Endodermal cell (in vitro differentiated cells): ENCODE measurements at regions not wholly inside any gene's neighbourhood (a gene's known extent, or its start where the extent isn't known, plus 50 kb on each side); places are given as distances from the start of the nearest gene placed in this dataset.

Experiments used
- DNase-seq: peaks from one replicate; pipeline ENCODE4 v3.0.0-alpha.2; 2017
- H3K27ac ChIP-seq: 2 replicates; pipeline ENCODE4 v1.5.1; 2013; ENCODE audit warnings: mild to moderate bottlenecking, low read depth, low read length, moderate library complexity
- H3K27me3 ChIP-seq: 2 replicates; pipeline ENCODE4 v1.6.1; 2013; ENCODE audit warnings: mild to moderate bottlenecking, low read length, moderate library complexity; ENCODE audit not compliant: insufficient read depth, control insufficient read depth, poor library complexity, severe bottlenecking
- H3K36me3 ChIP-seq: 2 replicates; pipeline ENCODE4 v1.7.0; 2013; ENCODE audit warnings: mild to moderate bottlenecking, low read length, moderate library complexity; ENCODE audit not compliant: control insufficient read depth, insufficient read depth
- H3K4me1 ChIP-seq: one replicate; pipeline ENCODE4 v1.7.0; 2013; ENCODE audit warnings: low read length; ENCODE audit not compliant: control insufficient read depth, insufficient read depth
- H3K4me3 ChIP-seq: 2 replicates; pipeline ENCODE4 v1.5.1; 2013; ENCODE audit warnings: mild to moderate bottlenecking, low read length, moderate library complexity
- H3K9ac ChIP-seq: 2 replicates; pipeline ENCODE4 v1.6.1; 2013; ENCODE audit warnings: mild to moderate bottlenecking, low read length, moderate library complexity; ENCODE audit not compliant: poor library complexity, severe bottlenecking; ENCODE audit errors: extremely low read depth
- H3K9me3 ChIP-seq: 2 replicates; pipeline ENCODE4 v1.6.1; 2013; ENCODE audit warnings: mild to moderate bottlenecking, low read length, moderate library complexity; ENCODE audit not compliant: control insufficient read depth
- H3K27ac Mint-ChIP-seq: 2 replicates; pipeline ENCODE4 v1.8.0; 2020; ENCODE audit warnings: mixed read lengths
- H3K27me3 Mint-ChIP-seq: 2 replicates; pipeline ENCODE4 v1.8.0; 2021; ENCODE audit warnings: mild to moderate bottlenecking, mixed read lengths; ENCODE audit not compliant: insufficient read depth
- H3K36me3 Mint-ChIP-seq: 2 replicates; pipeline ENCODE4 v1.8.0; 2020; ENCODE audit warnings: low read depth, mixed read lengths
- H3K4me1 Mint-ChIP-seq: 2 replicates; pipeline ENCODE4 v1.8.0; 2020; ENCODE audit warnings: mixed read lengths
- H3K4me3 Mint-ChIP-seq: 2 replicates; pipeline ENCODE4 v1.8.0; 2020; ENCODE audit warnings: mild to moderate bottlenecking, moderate library complexity, mixed read lengths
- H3K9me3 Mint-ChIP-seq: 2 replicates; pipeline ENCODE4 v1.8.0; 2020; ENCODE audit warnings: mild to moderate bottlenecking, mixed read lengths
- WGBS, 2 experiments: methylation state at CpG; one replicate each; pipeline versions ENCODE4 v1.1.5 to v1.1.7; 2013; ENCODE audit warnings: missing lambda C conversion rate in 2 of 2, mixed read lengths in 1 of 2; ENCODE audit not compliant: insufficient coverage in 1 of 2, insufficient read length in 1 of 2; 5-methylcytosine and 5-hydroxymethylcytosine counted together
- TF ChIP-seq, protein P1 (sequence below): fragments of 200-600 bp; sonication (generic); conservative IDR thresholded peaks from 2 replicates; pipeline ENCODE4 v1.5.0; 2021; ENCODE audit warnings: antibody characterized with exemption, mild to moderate bottlenecking

DNA sequence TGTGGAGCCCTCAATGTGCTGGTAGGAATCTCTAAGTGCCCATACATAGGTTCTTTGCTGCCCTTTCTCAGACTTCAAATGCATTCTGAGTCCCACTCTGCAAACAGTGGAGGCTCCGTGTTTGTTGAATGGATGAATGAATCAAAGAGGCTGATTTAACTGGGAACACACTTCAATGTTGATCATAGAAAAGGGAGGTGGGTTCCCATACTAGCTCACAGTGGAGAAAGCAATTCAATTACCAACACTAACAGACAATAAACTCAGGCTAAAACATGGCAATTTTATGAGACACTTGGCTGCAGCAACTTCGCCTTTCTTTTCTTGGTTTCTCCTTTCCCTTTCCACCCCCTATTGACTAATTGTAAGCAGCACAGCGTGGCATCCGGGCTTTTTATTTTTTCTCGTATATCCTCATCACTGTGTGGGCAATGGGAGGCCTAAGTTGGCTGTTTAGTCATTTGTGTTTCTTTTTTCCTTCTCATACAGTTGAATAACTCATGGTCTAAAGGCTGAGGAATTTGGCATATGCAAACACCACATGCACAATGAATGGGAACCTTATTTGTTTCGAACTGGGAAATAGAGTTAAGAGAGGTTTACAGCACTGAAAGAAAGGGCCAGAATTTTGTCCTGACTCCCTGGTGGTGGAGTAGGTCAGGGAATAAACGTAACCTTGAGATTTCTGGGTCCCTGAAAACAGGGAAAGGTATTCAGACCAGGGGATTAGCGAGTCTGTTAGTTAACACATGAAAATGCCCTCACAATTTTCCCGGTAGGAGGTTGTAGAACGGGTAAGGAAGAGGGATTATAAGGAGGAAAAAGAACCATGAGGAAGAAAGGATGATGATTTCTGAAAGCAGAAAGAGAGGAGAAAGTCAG lies 858.5 kb downstream of the KCNMA1 start:
- peak overlapping the region; percentile 7 for H3K4me3 ChIP-seq
- peak overlapping the region; percentile 38 for H3K27ac Mint-ChIP-seq
- peak; percentile 70 for DNase-seq
- H3K4me3 Mint-ChIP-seq, result no peak overlapping the region
- no peaks in the 10 kb centered on the region for H3K36me3 ChIP-seq
- TF ChIP-seq, protein P1, sequence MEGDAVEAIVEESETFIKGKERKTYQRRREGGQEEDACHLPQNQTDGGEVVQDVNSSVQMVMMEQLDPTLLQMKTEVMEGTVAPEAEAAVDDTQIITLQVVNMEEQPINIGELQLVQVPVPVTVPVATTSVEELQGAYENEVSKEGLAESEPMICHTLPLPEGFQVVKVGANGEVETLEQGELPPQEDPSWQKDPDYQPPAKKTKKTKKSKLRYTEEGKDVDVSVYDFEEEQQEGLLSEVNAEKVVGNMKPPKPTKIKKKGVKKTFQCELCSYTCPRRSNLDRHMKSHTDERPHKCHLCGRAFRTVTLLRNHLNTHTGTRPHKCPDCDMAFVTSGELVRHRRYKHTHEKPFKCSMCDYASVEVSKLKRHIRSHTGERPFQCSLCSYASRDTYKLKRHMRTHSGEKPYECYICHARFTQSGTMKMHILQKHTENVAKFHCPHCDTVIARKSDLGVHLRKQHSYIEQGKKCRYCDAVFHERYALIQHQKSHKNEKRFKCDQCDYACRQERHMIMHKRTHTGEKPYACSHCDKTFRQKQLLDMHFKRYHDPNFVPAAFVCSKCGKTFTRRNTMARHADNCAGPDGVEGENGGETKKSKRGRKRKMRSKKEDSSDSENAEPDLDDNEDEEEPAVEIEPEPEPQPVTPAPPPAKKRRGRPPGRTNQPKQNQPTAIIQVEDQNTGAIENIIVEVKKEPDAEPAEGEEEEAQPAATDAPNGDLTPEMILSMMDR, result peak; percentile 55
- H3K27ac ChIP-seq, result peak overlapping the region; percentile 97
- peaks cover 6% of the 10 kb centered on the region for H3K4me1 ChIP-seq
- H3K9ac ChIP-seq, result no peak overlapping the region
- no peaks in the 10 kb centered on the region for H3K27me3 ChIP-seq
- H3K4me1 Mint-ChIP-seq, result peaks cover 28% of the 10 kb centered on the region
- peaks cover 3% of the 10 kb centered on the region for H3K27me3 Mint-ChIP-seq
- peaks cover 25% of the 10 kb centered on the region for H3K9me3 ChIP-seq
- peaks cover 14% of the 10 kb centered on the region for H3K9me3 Mint-ChIP-seq
- peaks cover 2% of the 10 kb centered on the region for H3K36me3 Mint-ChIP-seq
- 15 to 17% methylated on average over 6 to 10 of the region's 10 CpGs for WGBS, 2 experiments

DNA sequence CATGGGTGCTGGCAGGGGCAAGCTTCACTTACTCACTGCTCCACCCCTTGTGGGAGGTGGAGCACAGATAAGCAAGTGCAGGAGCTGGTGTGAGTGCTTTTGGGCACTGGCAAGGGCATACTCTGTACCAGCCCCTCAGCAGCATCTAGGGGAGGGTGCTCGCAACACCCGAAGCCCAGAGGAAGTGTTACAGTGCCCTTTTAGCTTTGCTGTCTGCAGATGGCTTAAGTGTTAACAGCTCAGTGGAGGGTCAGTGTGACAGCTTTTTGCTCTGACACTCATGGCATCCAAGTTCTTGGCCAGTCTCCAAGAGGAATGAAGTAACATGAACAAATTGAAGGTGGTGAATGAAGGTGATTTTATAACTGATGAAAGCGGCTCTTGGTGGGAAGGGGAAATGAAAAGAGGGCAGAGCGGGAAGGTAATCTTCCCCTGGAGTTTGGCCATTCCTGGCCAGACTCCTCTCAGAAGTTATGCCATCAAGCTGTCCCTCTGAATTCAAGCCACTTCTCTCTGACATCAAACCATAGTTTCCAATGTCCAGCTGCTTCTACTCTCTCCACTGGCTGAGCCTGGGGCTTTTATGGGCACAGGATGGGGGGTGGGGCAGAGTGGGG lies 862.5 kb downstream of the KCNMA1 start:
- Mint-ChIP-seq H3K27ac (no peak overlapping the region), H3K36me3 (no peaks in the 10 kb centered on the region), H3K4me1 (peaks cover 19% of the 10 kb centered on the region), H3K9me3 (peaks cover 10% of the 10 kb centered on the region), H3K27me3 (no peaks in the 10 kb centered on the region), H3K4me3 (no peak overlapping the region)
- Histone ChIP-seq H3K36me3 (no peaks in the 10 kb centered on the region), H3K4me3 (peak overlapping the region; percentile 5), H3K9ac (no peak overlapping the region), H3K27me3 (no peaks in the 10 kb centered on the region), H3K4me1 (peaks cover 6% of the 10 kb centered on the region), H3K9me3 (peaks cover 19% of the 10 kb centered on the region), H3K27ac (no peak overlapping the region)
- DNase-seq, result no peak
- TF ChIP-seq, protein P1, result no peak
- 90 to 94% methylated on average over 2 to 4 of the region's 4 CpGs for WGBS, 2 experiments

DNA sequence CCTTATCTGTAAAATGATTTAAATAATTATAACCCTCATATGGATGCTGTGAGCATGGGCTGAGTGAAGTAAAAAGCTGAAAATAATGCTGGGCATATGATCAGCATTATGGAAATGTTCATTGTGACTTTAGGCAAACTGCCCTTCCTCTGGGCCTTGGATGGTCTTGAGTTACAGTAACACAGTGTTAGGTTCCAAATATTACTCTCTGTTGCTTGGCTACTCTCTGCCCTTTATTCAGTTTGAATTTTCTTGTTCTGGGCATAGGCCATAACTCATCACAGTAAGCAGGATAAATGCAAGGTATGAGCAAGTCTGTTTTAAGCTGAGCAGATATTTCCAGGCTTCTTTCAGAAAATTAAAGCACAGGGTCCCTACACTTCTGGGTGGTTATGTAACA lies 868.0 kb downstream of the KCNMA1 start:
- Histone ChIP-seq H3K4me3 (no peak overlapping the region), H3K27ac (no peak overlapping the region), H3K27me3 (no peaks in the 10 kb centered on the region), H3K4me1 (no peaks in the 10 kb centered on the region), H3K9me3 (peaks cover 10% of the 10 kb centered on the region), H3K9ac (no peak overlapping the region), H3K36me3 (no peaks in the 10 kb centered on the region)
- Mint-ChIP-seq H3K4me1 (no peaks in the 10 kb centered on the region), H3K27me3 (no peaks in the 10 kb centered on the region), H3K4me3 (no peak overlapping the region), H3K27ac (no peak overlapping the region), H3K36me3 (no peaks in the 10 kb centered on the region), H3K9me3 (peaks cover 10% of the 10 kb centered on the region)
- no peak for DNase-seq
- TF ChIP-seq, protein P1, result no peak
